ENCODE measurements at regions not wholly inside any gene's neighbourhood (a gene's known extent, or its start where the extent isn't known, plus 50 kb on each side); places are given as distances from the start of the nearest gene placed in this dataset.
A peak's percentile ranks its signal among the peaks of the same experiment; 100 is the strongest.

DNA sequence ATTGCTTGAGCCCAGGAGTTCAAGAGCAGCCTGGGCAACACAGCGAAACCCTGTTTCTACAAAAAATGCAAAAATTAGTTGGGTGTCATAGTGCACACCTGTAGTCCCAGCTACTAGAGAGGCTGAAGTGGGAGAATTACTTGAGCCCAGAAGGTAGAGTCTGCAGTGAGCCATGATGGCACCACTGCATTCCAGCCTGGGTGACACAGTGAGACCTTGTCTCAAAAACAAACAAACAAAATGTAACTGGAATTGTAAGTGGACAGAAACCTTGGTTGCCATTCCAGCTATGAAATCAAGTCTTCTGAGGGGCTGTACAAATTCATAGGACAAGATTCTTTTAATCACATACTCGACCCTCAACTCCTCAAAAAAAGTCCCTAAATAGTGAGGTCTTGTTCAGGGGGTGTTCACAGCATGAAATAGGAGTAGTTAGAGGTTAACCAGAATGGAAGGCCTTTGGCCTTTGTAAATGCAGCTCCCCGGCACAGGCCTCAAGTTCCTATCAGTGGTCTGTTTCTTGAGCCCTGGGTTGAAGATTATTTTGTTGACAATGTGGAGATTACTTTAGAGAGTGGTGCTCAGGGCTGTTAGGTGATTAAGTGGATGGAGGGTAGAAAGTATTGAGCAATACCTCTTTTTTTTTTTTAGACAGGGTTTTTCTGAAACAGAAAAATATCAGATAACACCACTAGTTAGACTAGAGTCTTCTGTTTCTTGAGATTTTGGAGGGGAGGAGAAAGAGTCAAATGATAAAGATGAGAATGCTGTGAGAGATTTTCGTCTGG is 138.7 kb upstream of the ZNF648 start:
- peaks cover 6% of the 10 kb centered on the region for H3K27me3 Mint-ChIP-seq (ENCODE audit: low read depth)
- no peak overlapping the region for H3K27ac Mint-ChIP-seq (ENCODE audit: unreplicated experiment)
- H3K4me3 Mint-ChIP-seq (ENCODE audit: unreplicated experiment): no peak overlapping the region
- no peaks in the 10 kb centered on the region for H3K36me3 Mint-ChIP-seq (ENCODE audit: low read depth)
- TF ChIP-seq, protein P1, sequence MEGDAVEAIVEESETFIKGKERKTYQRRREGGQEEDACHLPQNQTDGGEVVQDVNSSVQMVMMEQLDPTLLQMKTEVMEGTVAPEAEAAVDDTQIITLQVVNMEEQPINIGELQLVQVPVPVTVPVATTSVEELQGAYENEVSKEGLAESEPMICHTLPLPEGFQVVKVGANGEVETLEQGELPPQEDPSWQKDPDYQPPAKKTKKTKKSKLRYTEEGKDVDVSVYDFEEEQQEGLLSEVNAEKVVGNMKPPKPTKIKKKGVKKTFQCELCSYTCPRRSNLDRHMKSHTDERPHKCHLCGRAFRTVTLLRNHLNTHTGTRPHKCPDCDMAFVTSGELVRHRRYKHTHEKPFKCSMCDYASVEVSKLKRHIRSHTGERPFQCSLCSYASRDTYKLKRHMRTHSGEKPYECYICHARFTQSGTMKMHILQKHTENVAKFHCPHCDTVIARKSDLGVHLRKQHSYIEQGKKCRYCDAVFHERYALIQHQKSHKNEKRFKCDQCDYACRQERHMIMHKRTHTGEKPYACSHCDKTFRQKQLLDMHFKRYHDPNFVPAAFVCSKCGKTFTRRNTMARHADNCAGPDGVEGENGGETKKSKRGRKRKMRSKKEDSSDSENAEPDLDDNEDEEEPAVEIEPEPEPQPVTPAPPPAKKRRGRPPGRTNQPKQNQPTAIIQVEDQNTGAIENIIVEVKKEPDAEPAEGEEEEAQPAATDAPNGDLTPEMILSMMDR (IDR thresholded peaks at IDR 0.05): no peak
- no peak for DNase-seq (ENCODE audit: low spot score)
- peaks cover 3% of the 10 kb centered on the region for H3K4me1 Mint-ChIP-seq (ENCODE audit: low read depth)
- H3K9me3 Mint-ChIP-seq (ENCODE audit: low read depth): no peaks in the 10 kb centered on the region

DNA sequence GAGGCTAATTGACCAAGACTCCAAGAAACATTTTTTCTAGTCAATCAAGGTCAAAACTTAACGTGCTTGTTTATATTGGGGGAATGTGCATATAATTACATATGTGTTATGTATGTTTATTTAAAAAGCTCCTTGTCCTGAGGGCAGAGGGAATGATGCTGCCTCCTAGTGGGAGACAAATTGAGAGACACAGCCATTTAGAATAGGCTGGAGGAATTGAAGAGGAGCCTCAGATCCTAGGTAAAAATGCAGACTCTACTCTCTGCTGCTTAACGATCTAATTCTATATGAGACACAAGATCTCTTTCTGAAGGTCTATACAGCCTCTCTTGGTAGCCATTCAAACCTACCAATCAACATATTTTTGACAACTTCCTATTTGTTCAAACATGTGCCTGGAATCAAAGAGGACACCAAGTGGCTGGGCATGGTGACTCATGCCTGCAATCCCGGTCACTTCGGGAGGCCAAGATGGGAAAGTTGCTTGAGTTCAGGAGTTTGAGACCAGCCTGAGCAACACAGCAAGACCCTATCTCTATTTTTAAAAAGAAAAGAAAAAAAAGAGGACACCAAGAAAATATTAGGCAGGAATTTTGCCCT is 136.6 kb upstream of the ZNF648 start:
- DNase-seq (ENCODE audit: low spot score): no peak
- Mint-ChIP-seq H3K9me3 (ENCODE audit: low read depth) (no peaks in the 10 kb centered on the region), H3K27me3 (ENCODE audit: low read depth) (peaks cover 7% of the 10 kb centered on the region), H3K36me3 (ENCODE audit: low read depth) (no peaks in the 10 kb centered on the region), H3K4me1 (ENCODE audit: low read depth) (peaks cover 3% of the 10 kb centered on the region), H3K27ac (ENCODE audit: unreplicated experiment) (no peak overlapping the region), H3K4me3 (ENCODE audit: unreplicated experiment) (no peak overlapping the region)
- TF ChIP-seq, protein P1 (IDR thresholded peaks at IDR 0.05): peak; percentile 60

DNA sequence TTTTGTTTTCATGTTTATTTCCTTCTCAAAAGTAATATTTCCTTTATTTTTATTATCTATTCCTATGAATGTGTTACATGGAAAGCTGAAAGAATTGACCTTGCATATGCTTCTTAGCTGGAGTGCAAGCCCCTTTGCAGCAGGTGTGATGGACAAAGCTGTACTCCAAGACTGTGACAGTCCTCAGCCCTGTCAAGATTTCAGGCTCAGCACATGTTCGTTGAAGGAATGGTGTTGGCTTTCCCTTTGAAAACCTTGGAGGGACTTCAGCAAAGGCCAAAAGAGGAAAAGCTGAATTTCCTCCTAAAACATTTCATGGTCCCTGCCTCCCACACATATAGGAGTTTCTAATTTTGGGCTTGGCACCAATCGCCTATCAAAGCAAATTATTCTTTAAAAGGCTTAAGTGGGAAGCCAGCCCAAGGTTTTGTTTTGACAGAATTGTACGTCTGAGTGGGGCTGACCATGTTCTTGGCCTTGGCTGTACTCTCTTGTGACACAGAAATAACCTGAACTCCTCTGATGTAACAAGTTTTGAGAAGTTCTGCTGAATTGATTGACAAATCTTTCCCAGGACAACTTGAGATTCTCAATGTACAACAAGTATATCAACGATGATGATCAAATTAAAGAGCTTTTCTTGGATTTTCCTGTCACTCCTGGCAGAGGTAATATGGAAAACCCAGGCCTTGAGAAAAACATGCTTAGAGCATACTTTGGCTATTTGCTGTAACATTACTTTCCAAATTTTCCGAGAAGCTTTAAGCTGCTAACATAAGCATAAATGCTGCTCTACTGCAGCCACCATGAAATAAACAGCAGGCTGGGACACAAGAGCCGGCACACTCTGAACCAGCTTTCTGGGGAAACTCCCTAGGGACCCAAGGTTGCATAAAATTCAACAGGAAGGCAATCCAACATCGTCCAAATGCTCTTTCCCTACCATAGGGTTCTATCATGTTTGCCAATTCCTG is 135.7 kb upstream of the ZNF648 start:
- H3K27me3 Mint-ChIP-seq (ENCODE audit: low read depth): peaks cover 10% of the 10 kb centered on the region
- H3K27ac Mint-ChIP-seq (ENCODE audit: unreplicated experiment): peak overlapping the region; percentile 1
- no peak for DNase-seq (ENCODE audit: low spot score)
- no peaks in the 10 kb centered on the region for H3K36me3 Mint-ChIP-seq (ENCODE audit: low read depth)
- no peaks in the 10 kb centered on the region for H3K9me3 Mint-ChIP-seq (ENCODE audit: low read depth)
- peaks cover 3% of the 10 kb centered on the region for H3K4me1 Mint-ChIP-seq (ENCODE audit: low read depth)
- H3K4me3 Mint-ChIP-seq (ENCODE audit: unreplicated experiment): no peak overlapping the region
- TF ChIP-seq, protein P1 (IDR thresholded peaks at IDR 0.05): no peak

DNA sequence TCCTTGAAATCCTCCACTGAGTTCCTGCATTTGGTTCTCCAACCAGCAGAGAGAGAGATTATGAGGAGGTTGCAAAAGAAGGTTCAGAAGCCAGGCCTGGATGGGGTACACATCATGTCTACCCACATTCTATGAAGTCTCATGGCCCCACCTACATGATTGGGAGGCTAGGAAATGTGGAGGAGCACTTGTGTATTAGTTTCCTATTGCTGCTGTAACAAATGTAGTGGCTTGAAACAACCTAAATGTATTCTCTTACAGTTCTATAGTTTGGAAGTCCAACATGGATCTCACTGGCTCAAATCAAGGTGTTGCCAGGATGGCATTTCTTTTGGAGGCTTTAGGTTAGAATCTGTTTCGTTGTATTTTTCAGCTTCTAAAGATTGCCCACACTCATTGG is 134.2 kb upstream of the ZNF648 start:
- Mint-ChIP-seq H3K9me3 (ENCODE audit: low read depth) (no peaks in the 10 kb centered on the region), H3K4me3 (ENCODE audit: unreplicated experiment) (no peak overlapping the region), H3K4me1 (ENCODE audit: low read depth) (peaks cover 3% of the 10 kb centered on the region), H3K27me3 (ENCODE audit: low read depth) (peaks cover 13% of the 10 kb centered on the region), H3K27ac (ENCODE audit: unreplicated experiment) (no peak overlapping the region), H3K36me3 (ENCODE audit: low read depth) (no peaks in the 10 kb centered on the region)
- TF ChIP-seq, protein P1 (IDR thresholded peaks at IDR 0.05): no peak
- no peak for DNase-seq (ENCODE audit: low spot score)
